ENCODE measurements at regions not wholly inside any gene's neighbourhood (a gene's known extent, or its start where the extent isn't known, plus 50 kb on each side); places are given as distances from the start of the nearest gene placed in this dataset.

DNA sequence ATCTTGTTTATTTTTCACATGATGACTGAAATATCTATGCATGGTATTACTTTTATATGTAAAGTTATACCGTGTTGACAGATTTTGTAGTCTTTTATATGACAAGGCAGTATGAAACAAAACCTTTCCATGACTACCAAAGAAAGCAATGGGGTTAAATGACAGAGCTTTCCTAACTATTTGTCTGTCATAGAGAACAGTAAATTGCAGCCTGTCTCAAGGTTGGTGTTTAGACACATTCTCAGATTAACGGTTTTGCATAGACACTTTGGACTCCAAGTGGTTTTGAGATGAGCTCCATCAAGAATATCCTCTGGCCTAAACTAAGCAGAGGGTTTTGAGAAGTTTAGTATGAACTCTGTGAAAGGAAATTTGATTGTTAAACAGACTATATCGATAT is 180.7 kb upstream of the TENM3 start:
- no peak for DNase-seq

DNA sequence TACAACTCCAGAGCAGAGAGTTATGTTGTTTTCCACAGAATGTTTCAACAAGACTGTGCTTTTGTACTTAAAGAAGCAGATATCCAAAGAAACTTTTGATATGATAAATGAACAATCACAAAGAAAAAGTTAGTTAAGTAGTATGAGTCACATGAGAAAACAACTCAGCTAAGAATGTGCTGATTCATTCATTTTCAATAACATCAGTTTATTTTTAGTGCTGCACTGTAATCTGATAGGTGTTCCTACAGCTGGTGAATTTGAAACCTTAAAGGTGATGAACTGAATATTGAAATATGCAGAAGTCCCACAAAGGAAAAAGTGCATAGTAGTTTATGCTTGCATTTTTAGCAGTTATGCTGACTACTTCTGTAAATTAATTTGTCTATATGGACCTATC is 180.3 kb upstream of the TENM3 start:
- DNase-seq = no peak

- no peak for DNase-seq
Measured at GRCh38 chr4:182063651-182064050, 179.6 kb upstream of the TENM3 start.

DNA sequence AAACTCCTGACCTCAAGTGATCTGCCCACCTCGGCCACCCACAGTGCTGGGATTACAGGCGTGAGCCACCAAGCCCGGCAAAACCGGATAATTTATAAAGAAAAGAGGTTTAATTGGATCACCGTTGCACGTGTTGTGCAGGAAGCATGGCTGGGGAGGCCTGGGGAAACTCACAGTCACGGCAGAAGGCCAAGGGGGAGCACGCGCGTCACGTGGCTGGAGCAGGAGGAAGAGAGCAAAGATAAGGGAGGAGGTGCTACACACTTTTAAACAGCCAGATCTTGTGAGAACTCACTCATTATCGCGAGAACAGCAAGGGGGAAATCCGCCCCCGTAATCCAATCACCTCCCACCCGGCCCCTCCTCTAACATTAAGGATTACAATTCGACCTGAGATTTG is 177.9 kb upstream of the TENM3 start:
- no peak for DNase-seq

DNA sequence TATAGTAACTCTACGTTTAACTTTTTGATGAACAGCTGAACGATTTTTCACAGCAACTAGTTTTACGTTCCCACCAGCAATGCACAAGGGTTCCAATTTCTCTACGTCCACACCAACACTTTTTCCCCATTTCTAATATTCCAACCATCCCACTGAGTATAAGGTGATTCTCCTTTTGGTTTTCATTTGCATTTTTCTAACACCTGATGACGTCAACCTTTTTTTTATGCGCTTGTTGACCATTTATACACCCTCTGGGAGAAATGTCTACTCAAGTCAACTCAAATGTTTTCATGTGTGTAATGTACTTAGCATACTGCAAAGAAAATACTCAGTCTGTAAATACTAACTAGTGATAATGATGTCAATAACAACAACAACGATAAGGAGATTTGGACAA is 177.2 kb upstream of the TENM3 start:
- no peak for DNase-seq

DNA sequence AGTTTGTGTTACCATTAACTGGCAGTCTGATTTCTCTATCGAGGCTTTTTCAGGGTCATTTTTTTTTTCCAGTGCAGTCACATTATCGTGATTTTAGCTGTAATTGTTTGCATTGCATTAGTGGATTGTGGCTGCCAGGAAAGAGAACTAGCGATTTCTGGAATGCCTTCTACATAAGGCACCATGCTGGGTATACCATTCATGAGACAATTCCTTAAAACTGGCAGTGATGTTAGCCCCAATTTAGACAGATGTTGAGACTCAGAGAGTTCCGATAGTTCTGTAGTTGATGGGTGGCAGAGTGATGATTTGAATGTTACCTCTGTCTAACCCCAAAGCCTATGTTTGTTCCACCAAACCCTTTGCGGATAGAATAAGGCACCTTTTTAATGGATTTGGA is 175.4 kb upstream of the TENM3 start:
- no peak for DNase-seq

DNA sequence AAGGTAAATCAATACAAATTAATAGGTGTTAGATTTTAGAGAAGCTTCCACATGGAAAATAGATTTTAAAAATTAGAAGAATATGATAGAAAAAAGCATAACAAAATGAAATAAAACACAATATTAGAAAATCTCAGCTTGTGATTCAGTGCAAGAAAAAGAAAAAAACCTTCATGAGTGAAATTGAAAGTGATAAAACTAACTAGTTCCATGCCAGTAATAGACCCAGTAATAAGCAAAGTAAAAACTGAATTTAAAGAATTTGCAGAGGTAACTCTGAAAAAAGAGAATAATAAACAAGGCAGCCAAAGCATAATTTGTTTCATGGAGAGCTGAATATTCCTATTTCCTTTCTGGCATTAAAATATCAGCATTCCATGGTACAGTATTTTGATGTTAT is 174.3 kb upstream of the TENM3 start:
- DNase-seq = no peak

GRCh38 chr4:182073278-182073677 is 169.9 kb upstream of the TENM3 start:
- DNase-seq = no peak

DNA sequence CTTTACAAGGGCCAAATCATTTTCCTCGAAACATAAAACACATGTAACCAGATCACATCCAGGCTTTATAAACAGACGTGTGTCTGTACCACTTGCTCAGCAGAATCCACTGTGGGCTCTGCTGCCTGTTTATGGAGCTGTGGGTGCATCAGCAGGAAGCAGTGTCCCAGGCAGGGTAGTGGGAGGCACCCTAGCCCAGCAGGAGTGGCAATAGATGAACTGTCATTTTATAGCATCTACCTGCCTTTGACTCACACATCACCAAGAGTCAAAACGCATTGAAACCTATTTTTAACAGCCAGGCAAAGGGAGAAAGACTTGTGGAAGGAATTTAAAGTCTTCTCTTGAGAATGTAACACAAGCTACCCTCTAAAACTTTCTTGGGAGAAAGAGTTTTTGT is 169.1 kb upstream of the TENM3 start:
- DNase-seq = no peak

- DNase-seq = no peak
Measured at GRCh38 chr4:182074810-182075209, 168.4 kb upstream of the TENM3 start.

DNA sequence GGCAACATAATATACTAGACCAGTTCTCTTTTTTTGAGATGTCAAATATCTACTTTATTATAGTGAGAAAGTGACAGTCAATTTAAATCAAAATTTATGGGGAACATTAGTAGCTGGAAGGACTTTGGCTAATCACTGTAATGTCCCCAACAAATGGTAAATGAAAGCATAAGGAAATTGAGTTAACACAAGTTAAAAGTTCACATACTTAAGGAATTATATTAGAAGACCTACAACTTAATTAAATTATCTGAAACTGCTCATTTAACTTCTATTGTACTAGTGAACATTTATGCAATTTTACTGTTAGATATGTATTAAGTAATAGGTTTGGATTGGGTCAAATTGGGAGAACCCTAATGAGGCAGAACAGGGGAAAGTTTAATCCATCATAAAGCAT is 160.3 kb upstream of the TENM3 start:
- DNase-seq = no peak

DNA sequence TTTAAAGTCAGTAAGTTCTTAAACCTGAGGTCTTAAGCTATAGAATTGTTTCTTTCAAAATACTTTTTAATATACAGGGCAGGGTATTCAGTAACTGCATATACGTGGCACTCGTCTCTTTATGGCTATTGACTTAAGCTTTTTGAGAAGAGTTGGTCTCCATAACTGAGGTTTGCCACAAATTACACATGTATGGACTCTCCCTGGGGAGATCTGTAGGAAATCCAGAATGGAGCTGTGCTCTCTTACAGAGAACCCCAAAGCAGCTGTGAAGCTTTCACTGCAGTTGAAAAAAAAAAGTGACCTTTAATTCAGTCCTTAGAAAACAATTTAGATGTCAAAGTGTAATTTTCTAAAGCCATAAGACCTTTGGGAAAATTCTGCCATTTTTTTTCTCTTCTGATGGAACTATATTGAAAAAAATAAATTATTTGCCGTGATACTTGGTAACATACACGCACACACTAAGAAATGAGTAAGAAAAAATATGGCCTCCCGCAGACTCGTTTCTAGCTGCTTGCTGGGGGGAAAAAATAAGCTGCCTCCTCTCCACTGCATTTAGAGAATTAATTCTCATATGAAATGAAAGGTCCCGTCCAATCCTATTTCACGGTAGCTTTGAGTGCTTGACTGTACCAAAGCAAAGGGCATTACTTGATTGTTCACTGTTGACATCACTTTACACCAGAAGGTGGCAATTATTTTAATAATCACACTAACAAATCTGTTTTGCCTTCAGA is 159.4 kb upstream of the TENM3 start:
- DNase-seq = no peak

GRCh38 chr4:182085051-182085480 is 158.1 kb upstream of the TENM3 start:
- no peak for DNase-seq

DNA sequence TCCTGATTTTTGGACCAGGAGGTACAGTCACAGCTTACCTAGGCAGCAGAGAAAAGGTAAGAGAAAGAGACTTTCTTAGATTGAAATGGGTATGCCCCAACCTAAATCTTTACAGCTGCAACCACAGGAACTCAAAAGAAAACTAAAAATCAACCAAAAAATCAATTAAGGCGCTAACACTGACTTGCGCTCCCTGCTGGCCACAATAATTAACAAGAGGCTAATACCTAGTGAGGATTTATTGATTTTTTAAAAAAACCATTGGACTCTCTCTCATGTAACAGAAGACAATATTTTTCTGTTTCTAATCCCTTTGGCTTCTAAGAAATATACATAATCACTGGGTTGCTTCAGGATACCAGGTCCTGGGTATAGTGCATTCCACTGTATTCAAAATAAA is 153.9 kb upstream of the TENM3 start:
- peak in 1 of 2 donors; percentile 0 for DNase-seq

DNA sequence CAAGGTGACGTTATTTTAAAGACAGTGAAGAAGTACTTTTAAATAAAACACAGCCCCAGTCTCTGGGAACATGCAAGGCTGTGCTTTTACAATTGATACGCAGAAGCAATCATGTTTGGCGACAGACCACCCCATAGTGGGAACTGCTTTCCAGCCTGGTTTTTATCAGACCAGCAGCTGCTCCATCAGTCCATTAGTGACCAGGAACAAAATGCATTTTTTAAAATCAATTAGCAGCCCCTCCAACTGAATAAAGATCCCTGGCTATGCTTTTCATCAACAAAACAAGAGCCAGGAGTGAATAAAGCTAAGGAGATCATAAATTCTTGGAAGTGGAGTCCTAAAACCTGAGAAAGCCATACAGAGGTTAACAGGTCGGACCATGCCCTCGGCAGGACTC is 153.0 kb upstream of the TENM3 start:
- DNase-seq = no peak

- no peak for DNase-seq
Measured at GRCh38 chr4:182091128-182091527, 152.1 kb upstream of the TENM3 start.

DNA sequence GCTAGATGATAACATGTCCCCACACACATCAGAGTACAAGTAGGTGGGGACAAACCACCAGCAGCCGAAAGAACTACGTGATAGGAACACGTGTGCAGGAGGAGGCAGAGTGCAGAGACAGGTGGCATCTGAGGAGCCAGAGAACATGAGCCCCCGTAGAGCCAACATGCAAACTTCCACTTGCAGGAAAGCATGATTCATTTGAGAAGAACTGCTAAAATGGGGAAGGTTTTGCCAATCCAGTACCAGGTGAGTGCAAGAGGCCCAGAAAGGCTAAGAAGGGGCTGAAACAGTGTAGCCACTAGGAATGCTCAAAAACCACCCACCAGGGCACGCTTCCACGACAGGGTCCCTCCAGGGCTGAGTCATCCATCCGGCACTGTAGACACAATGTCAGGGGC is 149.8 kb upstream of the TENM3 start:
- DNase-seq = no peak

- DNase-seq = no peak
Measured at GRCh38 chr4:182093935-182094334, 149.3 kb upstream of the TENM3 start.

DNA sequence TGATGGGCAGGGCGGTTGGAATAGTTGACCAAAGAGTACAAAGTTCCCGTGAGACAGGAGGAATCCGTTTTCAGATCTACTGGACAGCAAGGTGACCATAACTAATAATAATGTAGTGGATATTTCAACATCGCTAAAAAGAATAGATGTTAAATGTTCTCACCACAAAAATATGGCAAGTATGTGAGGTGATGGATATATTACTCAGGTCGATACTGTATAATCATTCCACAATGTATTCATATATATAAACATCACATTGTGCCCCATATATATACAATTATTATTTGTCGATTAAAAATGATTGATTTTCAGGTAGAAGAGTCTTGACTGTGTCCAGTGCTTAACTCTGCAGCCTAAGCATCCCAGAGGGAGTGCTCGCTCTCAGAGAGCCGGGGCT is 141.6 kb upstream of the TENM3 start:
- DNase-seq = no peak

GRCh38 chr4:182102576-182102975 is 140.6 kb upstream of the TENM3 start:
- no peak for DNase-seq

GRCh38 chr4:182103614-182104319 is 139.4 kb upstream of the TENM3 start:
- no peak for DNase-seq

GRCh38 chr4:182105416-182105815 is 137.8 kb upstream of the TENM3 start:
- no peak for DNase-seq

- DNase-seq = no peak
Measured at GRCh38 chr4:182107931-182108330, 135.3 kb upstream of the TENM3 start.

DNA sequence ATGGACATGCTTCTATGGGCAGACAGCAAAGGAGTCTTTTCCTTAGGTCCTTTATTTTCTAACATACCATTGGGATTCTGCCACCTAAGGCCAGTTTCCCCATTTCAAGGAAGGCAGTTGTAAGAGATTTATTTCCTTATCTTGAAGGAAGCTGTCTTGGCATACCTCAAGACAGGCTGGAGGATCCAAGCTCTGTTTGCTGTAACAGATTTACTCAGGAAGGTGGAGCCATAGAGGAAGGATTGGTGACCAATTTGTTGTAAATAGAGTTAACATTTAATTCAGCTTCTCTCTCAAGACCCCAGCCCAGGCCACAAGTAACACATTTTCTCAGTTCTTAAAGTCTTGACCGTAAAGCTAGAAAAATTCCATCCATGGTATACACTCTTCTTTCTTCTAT is 131.6 kb upstream of the TENM3 start:
- no peak for DNase-seq

GRCh38 chr4:182113779-182114178 is 129.4 kb upstream of the TENM3 start:
- DNase-seq = no peak
